HG03066 (cell line): ENCODE measurements at regions not wholly inside any gene's neighbourhood (a gene's known extent, or its start where the extent isn't known, plus 50 kb on each side); places are given as distances from the start of the nearest gene placed in this dataset.
"Not testable (repeated sequence)": the region's sequence is repeated elsewhere in the genome, so short reads cannot be mapped to it uniquely, and the experiment has no call there.

Experiments
- ATAC-seq: cut with Tn5 transposase; IDR thresholded peaks from one replicate; pipeline ENCODE4 v1.9.1; 2021; ENCODE audit warnings: low read depth; ENCODE audit not compliant: unreplicated experiment

DNA sequence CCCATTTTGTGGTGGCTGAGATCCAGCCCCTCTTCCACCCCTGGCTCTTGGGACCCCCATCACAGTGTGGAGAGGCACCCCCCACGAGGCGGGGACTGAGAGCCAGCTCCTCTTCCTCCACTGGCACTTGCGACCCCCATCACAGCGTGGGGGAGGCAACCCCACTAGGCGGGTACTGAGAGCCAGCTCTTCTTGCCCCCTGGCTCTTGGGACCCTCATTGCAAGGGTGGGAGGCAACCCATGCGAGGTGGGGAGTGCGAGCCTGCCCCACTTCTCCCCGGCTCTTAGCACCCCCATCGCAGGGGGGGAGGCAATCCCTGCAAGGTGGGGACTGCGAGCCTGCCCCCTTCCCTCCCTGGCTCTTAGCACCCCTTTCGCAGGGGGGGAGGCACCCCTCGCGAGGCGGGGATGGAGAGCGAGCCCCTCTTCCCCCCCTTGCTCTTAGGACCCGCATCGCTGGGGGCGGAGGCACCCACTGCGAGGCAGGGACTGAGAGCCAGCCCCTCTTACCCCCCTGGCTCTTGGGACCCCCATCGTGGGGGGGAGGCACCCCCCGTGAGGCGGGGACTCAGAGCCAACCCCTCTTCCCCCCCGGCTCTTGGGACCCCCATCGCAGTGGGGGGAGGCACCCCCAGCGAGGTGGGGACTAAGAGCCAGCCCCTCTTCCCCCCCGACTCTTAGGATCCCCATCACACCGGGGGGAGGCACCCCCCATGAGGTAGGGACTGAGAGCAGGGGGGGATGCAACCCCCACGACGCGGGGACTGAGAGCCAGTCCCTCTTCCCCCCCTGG lies 364.6 kb upstream of the SPRY2 start:
- ATAC-seq, result no peak

DNA sequence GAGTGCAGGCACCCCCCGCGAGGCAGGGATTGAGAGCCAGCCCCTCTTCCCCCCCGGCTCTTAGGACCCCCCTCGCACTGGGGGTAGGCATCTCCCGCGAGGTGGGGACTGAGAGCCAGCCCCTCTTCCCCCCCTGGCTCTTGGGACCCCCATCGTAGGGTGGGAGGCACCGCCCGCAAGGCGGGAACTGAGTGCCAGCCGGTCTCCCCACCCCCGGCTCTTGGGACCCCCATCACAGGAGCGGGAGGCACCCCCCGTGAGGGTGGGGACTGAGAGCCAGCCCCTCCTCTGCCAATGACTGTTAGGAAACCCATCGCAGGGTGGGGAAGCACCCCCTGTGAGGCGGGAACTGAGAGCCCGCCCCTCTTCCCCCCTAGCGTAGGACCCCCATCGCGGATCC lies 363.4 kb upstream of the SPRY2 start:
- ATAC-seq, result no peak

DNA sequence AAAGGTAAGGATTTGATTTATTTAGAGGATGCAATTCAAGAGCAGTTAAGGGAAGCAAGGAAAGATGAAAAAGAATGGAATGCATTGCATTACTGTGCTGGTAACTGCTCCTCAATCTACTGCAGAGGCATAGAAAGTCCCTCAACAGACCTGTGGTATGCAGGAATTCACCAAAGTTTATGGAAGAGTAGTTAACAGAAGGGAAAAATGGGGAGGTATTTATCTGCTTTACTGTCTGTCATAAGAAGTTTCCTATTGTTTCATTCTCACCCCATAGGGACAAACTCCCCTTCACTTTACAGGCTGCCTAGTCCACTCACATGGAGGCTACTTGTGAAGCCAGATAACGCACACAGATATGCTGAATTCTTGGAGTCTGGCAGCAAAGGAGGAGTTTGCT lies 354.9 kb upstream of the SPRY2 start:
- no peak for ATAC-seq

DNA sequence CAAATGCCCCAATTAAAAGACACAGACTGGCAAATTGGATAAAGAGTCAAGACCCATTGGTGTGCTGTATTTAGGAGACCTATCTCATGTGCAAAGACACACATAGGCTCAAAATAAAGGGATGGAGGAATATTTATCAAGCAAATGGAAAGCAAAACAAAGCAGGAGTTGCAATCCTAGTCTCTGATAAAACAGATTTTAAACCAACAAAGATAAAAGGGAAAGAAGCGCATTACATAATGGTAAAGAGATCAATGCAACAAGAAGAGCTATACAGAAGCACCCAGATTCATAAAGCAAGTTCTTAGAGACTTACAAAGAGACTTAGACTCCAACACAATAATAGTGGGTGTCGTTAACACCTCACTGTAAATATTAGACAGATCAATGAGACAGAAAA lies 350.9 kb upstream of the SPRY2 start:
- not testable (repeated sequence) for ATAC-seq

DNA sequence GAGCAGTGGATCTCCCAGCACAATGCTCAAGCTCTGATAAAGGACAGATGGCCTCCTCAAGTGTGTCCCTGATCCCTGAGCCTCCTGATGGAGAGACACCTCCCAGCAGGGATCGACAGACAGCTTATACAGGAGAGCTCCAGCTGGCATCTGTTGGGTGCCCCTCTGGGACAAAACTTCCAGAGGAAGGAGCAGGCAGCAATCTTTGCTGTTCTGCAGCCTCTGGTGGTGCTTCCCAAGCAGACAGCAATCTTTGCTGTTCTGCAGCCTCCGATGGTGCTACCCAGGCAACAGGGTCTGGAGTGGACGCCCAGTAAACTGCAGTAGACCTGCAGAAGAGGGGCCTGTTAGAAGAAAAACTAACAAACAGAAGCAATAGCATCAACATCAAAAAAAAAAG lies 349.3 kb upstream of the SPRY2 start:
- ATAC-seq, result no peak

DNA sequence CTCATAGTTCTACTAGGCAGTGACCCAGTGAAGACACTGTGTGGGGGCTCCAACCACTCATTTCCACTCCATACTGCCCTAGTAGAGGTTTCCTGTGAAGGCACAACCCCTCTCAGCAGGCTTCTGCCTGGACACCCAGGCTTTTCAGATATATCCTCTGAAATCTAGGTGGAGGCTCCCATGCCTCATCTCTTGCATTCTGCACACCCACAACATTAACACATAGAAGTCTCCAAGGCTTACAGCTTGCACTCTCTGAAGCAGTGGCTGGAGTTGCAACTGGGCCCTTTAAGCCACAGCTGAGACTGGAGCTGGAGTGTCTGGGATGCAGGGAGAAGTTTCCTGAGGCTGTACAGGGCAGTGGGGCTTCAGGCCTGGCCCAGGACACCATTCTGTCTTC lies 347.7 kb upstream of the SPRY2 start:
- ATAC-seq, result no peak

DNA sequence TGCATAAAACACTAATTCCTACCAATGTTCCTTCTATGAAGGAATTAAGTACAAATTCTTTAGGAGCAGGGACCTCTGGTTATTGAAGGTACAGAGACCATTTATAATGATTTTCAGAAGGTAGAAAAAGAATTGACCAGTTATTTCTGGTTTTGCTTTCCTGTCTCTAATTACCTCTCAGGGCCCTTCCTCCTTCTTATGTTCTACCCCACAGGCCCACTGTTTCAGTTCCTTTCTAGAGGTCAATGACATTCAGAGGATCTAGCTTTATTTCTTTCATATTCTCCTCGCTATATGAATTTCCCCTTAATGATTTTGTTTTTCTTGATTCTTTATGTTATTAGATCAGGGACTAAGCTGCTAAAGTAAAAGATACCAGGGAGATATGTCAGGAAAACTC lies 345.0 kb upstream of the SPRY2 start:
- no peak for ATAC-seq

DNA sequence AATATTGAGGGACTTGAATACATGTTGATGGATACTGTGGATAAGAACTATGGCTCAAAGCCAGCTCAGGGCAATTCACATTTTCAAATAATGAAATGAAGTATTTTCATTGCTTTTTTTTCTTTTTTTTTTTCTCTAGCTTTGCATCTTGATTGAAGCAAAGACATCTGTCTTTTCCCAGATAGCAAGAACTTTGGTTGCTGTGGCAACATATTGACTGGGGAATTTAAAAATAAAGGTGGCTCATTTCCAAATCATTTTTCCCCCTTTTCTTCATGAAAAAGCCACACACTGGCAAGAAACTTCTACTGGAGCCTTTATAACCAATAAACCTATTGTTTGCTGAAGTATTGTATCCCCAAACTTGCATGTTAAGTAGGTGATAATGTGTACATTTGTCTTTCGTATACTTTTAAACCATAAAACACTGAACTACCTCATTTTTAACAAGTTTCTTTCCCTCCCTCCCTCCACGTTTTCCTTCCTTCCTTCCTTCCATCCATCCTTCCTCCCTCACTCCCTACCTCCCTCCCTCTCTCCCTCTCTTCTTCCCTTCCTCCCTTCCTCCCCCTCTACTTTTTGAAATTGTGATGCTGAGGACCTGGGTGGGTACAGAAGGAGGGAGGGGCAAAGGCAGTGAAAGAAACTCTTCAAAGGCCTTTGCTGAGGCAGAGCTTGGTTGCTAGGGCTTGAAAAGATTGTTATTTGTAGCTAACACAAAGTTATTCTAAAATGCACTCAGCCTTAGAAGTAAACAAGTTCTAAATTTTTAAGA lies 343.5 kb upstream of the SPRY2 start:
- ATAC-seq, result no peak

DNA sequence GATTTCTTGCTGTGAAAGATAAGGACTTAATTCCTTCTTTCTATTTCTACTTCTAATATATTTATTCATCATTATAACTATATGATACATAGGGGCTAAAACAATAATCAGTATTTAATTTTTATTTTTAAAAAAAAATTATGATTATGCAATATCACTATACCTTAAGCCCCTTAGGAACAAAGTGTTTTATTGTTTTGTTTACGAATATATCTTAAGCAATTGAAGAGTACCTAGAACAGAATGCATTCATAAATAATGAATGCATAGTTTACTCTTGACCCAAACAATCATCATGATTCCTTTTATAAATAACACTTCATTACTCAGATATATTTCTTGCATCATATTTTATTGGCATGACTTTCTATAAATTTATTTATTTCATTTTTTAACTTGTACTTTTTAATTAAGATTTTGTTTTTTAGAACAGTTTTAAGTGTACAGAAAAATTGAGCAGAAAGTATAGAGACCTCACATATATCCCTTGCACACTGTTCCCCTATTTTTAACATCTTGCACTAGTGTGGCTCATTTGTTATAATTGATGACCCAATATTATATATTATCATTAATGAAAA lies 339.9 kb upstream of the SPRY2 start:
- no peak for ATAC-seq

DNA sequence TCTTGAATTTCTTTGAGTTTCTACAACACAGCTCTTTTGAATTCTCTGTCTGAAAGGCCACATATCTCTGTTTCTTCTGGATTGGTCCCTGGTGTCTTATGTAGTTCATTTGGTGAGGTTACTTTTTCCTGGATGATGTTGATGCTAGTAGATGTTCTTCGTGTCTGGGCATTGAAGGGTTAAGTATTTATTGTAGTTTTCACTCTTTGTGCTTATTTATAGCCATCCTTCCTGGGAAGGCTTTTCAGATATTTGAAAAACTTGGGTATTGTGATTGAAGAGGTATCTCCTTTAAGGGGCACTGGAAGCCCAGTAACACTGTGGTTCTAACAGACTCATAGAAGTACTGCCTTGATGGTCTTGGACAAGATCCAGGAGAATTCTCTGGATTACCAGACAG lies 338.5 kb upstream of the SPRY2 start:
- no peak for ATAC-seq

DNA sequence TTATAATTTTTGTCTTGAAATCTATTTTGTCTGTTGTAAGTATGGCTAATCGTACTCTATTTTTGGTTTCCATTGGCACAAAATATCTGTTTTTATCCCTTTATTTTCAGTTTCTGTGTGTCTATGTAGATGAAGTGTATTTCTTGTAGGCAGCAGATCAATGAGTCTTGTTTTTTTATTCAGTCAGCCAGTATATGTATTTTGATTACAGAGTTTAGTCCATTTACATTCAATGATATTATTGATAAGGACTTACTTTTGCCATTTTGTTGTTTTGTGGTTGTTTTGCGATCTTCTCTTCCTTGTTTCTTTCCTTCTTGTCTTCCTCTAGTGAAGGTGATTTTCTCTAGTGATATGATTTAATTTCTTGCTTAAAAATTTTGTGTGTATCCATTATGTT lies 336.3 kb upstream of the SPRY2 start:
- no peak for ATAC-seq

DNA sequence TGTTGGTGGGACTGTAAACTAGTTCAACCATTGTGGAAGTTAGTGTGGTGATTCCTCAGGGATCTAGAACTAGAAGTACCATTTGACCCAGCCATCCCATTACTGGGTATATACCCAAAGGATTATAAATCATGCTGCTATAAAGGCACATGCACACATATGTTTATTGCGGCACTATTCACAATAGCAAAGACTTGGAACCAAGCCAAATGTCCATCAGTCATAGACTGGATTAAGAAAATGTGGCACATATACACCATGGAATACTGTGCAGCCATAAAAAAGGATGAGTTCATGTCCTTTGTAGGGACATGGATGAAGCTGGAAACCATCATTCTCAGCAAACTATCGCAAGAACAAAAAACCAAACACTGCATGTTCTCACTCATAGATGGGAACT lies 334.5 kb upstream of the SPRY2 start:
- not testable (repeated sequence) for ATAC-seq

DNA sequence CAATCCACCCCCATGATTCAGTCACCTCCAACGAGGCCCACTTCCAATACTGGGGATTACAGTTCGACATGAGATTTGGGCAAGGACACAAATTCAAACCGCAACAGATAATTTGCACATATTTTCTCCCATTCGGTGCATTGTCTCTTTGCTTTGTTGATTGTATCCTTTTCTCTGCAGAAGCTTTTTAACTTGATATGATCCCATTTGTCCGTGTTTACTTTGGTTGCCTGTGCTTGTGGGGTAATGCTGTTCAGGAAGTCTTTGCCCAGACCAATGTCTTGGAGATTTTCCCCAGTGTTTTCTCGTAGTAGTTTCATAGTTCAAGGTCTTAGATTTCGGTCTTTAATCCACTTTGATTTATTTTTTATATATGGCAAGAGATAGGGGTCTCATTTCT lies 330.8 kb upstream of the SPRY2 start:
- no peak for ATAC-seq

DNA sequence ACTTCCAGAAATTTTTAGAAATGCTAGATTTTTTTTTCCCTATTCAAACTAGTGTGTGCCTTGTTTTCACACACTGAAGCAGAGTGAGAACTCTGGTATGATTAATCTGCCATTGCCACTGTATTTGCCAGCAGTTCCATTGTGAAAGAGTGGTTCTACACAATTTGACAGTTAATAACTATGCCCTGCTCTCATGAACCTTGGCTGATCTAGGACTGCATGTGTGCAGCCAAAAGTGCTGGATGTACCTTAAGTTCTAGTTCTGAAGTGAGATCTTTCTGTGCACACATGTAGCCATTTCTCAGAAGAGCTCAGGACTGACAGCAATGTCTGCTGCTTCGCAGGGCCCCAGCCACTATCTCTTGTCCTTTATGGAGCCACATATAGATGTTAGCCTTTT lies 328.2 kb upstream of the SPRY2 start:
- ATAC-seq, result no peak

DNA sequence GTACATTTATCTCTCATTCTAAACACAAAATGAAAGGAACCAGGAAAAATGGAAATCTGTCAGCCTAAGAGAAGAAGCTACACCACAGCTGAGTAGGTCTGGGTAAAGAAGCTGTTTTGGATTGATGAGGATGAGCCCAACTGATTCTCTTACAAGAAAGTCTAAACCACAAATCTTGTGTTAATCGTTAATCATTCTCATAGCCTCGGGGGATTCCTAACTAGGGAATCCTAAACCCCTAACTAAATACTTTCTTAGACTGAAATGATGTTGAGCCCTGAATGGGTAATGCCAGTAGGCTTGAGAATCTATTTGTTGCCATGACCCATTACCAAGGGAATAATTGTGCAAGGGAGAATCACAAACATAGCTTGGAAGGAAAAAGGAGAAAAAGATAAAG lies 327.5 kb upstream of the SPRY2 start:
- no peak for ATAC-seq

DNA sequence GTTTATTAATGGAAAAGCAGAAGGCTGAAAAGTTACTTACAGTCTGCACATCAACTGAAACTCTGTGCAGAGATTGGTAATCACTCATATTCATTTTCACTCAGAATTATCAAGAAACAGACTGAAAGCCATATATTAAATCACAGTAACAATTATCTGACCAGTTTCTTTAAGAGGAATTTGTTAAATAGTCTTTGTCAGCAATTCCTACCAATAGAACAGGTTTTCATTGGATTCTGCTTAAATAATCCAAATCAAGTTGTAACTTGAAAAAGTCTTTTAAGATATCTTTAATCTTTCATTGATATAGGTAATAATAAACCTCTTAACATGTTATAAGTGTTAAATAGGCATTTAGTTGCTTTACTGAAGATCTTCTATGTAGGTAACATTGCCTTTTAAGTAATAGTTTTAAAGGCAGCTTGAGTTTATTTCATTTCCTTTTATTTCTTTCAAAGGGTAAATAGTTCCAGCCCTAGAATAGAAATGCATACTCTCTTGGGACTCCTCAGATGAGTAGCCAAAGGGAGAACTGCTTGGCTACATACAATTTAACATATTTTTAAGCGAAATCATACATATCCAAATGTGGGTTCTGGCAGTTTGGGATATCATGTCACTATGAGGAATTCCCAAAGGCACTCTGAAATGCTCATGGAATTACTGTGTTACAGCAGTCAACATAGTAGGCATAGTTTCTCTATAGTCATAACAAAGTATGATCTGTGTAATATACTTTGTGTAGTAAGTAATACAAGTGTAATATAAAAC lies 326.0 kb upstream of the SPRY2 start:
- no peak for ATAC-seq

DNA sequence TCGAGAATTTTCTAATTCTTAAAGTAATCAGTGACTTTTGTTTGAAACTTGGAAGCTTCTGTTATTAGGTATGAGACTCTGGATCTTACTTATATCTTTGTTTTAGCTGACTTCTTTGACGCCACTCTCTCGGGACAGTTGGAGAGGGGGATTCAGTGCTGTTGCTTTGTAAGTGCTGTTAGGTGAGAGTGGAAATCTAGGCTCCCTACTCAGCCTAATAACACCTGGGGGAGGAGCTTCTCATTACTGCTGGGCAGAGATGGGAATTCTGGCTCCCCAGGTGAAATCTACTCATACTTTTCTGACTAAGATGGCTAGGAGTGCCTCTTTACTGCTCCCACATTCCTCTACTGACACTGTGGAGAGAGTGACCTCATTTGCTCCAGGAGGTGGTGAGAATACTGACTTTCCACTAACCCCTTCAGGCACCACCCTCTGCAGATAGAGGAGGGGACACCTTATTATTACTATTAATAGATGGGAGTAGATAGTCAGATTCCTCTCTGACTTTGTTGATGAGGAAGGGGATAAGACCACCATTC lies 324.9 kb upstream of the SPRY2 start:
- no peak for ATAC-seq

DNA sequence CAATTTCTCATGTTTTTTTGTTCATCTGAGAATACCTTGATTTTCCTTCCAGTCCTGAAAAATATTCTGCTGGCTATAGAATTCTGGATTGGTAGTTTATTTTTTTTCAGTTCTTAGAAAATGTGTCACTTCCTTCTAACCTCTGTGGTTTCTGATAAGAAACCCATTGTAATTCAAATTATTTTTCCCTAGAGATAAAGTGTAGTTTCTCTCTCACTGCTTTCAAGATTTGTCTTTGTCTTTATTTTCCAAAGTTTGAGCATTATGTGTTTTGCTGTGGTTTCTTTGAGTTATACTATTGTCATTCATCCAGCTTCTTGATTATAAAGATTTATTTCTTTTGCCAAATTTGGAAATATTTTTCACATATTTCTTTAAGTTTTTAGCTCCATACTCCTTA lies 324.0 kb upstream of the SPRY2 start:
- ATAC-seq, result no peak

DNA sequence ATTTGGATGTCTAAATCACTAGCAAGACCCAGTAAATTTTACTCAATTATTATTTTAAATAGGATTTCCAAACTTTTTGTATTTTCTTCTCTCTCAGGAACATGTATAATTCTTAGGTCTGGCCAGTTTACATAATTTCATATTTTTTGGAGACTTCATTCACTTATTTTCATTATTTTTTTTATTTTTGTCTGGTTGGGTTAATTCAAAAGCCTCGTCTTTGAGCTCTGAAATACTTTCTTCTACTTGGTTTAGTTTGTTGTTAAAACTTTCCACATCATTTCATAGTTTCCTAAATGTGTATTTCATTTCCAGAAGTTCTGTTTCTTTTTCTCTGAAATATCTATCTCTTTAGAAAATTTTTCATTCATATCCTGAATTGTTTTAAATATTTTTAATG lies 322.9 kb upstream of the SPRY2 start:
- no peak for ATAC-seq

DNA sequence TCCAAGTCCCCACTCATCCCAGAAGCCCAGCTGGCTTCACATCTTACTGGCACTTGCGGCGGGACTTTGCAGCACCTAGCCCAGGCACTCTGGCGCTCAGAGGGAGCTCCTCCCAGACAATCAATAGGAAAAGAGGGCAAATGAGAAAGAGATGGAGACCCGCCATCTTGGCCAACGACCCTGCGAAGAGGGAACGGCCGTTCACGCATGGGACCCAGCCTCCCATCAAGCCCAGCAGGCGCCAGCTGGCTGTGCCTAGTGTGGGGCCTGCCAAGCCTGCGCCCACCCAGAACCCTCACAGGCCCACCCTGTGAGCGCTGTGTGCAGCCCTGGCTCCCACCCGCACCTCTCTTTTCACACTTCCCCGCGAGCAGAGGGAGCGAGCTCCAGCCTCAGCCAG lies 317.8 kb upstream of the SPRY2 start:
- no peak for ATAC-seq

DNA sequence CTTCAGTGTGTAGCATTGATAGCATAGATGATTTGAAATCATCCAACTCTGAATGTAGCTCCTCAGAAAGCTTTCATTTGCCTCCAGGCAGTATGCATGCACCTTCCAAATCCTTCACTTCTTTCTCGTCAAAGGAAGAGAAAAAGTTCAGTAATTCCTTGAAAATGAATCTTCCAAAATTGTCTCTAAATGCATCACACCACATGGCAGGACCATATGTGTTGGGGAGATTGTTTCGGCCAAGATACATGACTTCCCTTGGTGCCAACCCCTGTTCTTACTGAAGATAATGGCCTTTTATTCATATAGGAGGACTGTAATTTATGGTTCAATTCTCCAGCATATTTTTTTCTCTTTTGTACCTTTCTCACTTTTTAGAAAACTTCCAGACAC lies 315.6 kb upstream of the SPRY2 start:
- no peak for ATAC-seq
